D721Med (cell line): ENCODE measurements at regions not wholly inside any gene's neighbourhood (a gene's known extent, or its start where the extent isn't known, plus 50 kb on each side); places are given as distances from the start of the nearest gene placed in this dataset.

ENCODE experiments used
- DNase-seq: peaks from one replicate; pipeline ENCODE4 v3.0.0; 2011; ENCODE audit warnings: low spot score; ENCODE audit not compliant: insufficient read length
- FAIRE-seq: peaks from 2 replicates; lab custom pipeline; 2011; peaks lifted over from hg19 to GRCh38; lab: Jason Lieb, UNC
- CTCF ChIP-seq: IDR thresholded peaks from 2 replicates; pipeline ENCODE4 v1.5.1; 2012; ENCODE audit warnings: mild to moderate bottlenecking, control low read depth; ENCODE audit not compliant: insufficient read depth; ENCODE audit errors: missing control alignments

GRCh38 chr5:58201922-58202648 is 257.8 kb downstream of the PLK2 start:
- no peak for TF ChIP-seq CTCF
- FAIRE-seq: no peak
- no peak for DNase-seq

GRCh38 chr5:58200451-58200850 is 259.4 kb downstream of the PLK2 start:
- no peak for TF ChIP-seq CTCF
- FAIRE-seq: no peak
- DNase-seq: no peak

DNA sequence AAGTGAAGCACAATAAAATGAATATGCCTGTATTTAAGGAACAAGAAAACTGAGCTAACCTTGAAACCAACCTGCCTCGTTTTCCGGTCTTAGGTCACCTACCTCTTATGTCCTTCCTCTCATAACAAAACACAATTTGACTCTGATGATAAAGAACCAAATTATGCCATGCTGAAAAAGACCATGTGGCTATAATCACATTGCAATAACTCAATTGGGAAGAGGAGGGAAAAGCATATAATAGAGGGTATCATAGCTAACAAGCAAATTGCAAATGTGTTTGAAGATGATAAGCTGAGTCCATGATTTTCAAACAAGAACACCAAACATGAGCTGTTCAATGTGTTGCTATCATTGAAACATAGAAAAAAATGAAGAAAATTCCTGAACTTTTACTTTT is 260.8 kb downstream of the PLK2 start:
- no peak for DNase-seq
- FAIRE-seq: no peak
- TF ChIP-seq CTCF: no peak

DNA sequence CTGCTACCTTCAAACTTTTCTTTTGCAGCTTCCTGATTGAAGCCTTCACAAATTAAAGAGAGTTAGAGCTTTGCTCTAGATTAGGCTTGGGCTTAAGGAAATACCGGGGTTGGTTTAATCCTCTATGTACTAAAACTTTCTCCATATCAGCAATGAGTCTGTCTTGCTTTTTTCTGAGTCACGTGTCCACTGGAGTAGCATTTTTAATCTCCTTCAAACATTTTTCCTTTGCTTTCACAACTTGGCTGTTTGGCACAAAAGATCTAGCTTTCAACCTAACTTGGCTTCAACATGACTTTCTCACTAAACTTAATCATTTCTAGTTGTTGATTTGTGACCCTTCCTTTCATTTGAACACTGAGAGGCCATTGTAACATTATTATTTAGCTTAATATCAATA is 261.6 kb downstream of the PLK2 start:
- no peak for TF ChIP-seq CTCF
- FAIRE-seq (no peak), DNase-seq (no peak)

DNA sequence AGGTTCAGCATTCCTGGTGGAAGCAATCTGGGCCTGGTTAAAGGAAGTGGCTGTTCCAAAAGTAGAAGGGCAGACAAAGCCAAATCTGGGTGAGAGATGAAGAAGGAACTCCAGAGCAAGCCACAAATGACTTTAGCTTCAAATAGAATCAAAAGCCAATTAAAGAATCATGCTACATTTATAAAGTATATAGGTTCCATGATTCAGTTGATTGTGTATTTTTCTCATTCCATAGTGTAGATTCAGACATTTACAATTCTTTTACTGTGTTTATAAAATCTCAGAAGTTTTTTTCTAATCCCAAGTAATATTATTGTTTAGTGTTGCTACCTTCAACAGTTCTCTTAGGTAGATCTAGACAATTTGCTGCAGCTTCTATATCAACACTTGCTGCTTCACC is 262.0 kb downstream of the PLK2 start:
- FAIRE-seq (no peak), DNase-seq (no peak)
- TF ChIP-seq CTCF: no peak

- no peak for FAIRE-seq
- TF ChIP-seq CTCF: no peak
Measured at GRCh38 chr5:58191443-58191842, 268.4 kb downstream of the PLK2 start.

DNA sequence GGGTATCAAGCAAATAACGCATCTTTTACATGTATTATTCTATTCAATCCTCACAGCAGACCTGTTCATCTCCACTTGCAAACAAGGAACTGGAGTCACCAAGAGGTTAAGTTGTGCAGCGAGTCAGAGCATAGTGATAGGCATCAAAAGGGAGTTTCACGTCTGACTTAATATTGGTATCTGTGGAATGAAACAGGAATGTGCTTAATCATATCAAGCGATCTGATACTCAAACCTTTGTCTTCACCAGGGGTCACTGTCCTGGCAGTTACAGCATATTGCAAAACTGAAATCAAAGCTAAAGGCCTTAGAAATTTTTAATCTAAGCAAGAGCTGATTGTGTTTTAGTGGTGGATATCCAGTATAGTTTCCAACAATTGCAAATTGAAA is 271.6 kb downstream of the PLK2 start:
- DNase-seq (no peak), FAIRE-seq (no peak)
- no peak for TF ChIP-seq CTCF

More at GRCh38 chr5:58191443-58191842, 268.4 kb downstream of the PLK2 start:
- DNase-seq: no peak
